KBM-7 (cell line): ENCODE measurements at regions not wholly inside any gene's neighbourhood (a gene's known extent, or its start where the extent isn't known, plus 50 kb on each side); places are given as distances from the start of the nearest gene placed in this dataset.

ENCODE experiments used
- DNase-seq: peaks from one replicate; pipeline ENCODE4 v3.0.0-alpha.2; 2015
- in situ Hi-C: fragments of 300-500 bp; cut with MboI; formaldehyde crosslinking; loops from 2 replicates; pipeline ENCODE4 v1.14.3; 2020; ENCODE audit warnings: low sequenced_read_pairs, low pct_unique_long_range_greater_than_20kb, mixed read lengths

- in situ Hi-C loops: no loop called here
- DNase-seq: no peak
These were observed 207.8 kb upstream of the MAP3K1 start for GRCh38 chr5:56607551-56607950.

GRCh38 chr5:56607074-56607473 is 208.3 kb upstream of the MAP3K1 start:
- in situ Hi-C loops: no loop called here
- no peak for DNase-seq

- no peak for DNase-seq
- in situ Hi-C loops: no loop called here
These were observed 209.2 kb upstream of the MAP3K1 start for GRCh38 chr5:56606192-56606591.

GRCh38 chr5:56605231-56605630 is 210.1 kb upstream of the MAP3K1 start:
- DNase-seq: no peak
- in situ Hi-C loops: no loop called here

- DNase-seq: no peak
- in situ Hi-C loops: no loop called here
These were observed 213.7 kb upstream of the MAP3K1 start for GRCh38 chr5:56601641-56602071.

GRCh38 chr5:56598941-56599340 is 216.4 kb upstream of the MAP3K1 start:
- in situ Hi-C loops: no loop called here

GRCh38 chr5:56596155-56596554 is 219.2 kb upstream of the MAP3K1 start:
- DNase-seq: no peak
- in situ Hi-C loops: no loop called here

More at GRCh38 chr5:56598941-56599340, 216.4 kb upstream of the MAP3K1 start:
- DNase-seq: no peak

- no peak for DNase-seq
- in situ Hi-C loops: no loop called here
These were observed 219.8 kb upstream of the MAP3K1 start for GRCh38 chr5:56595566-56595965.

- in situ Hi-C loops: no loop called here
- DNase-seq: no peak
These were observed 220.6 kb upstream of the MAP3K1 start for GRCh38 chr5:56594792-56595191.

- DNase-seq: no peak
- in situ Hi-C loops: no loop called here
These were observed 224.3 kb upstream of the MAP3K1 start for GRCh38 chr5:56591081-56591480.

- no peak for DNase-seq
- in situ Hi-C loops: no loop called here
These were observed 225.9 kb upstream of the MAP3K1 start for GRCh38 chr5:56589481-56589860.

GRCh38 chr5:56588636-56589480 is 226.5 kb upstream of the MAP3K1 start:
- DNase-seq: no peak
- in situ Hi-C loops: no loop called here

GRCh38 chr5:56588131-56588487 is 227.2 kb upstream of the MAP3K1 start:
- DNase-seq: no peak
- in situ Hi-C loops: no loop called here

GRCh38 chr5:56587381-56588130 is 227.8 kb upstream of the MAP3K1 start:
- no peak for DNase-seq
- in situ Hi-C loops: no loop called here

GRCh38 chr5:56585999-56586691 is 229.2 kb upstream of the MAP3K1 start:
- no peak for DNase-seq
- in situ Hi-C loops: no loop called here

- in situ Hi-C loops: no loop called here
- DNase-seq: no peak
These were observed 229.9 kb upstream of the MAP3K1 start for GRCh38 chr5:56585461-56585860.

- no peak for DNase-seq
These were observed 233.9 kb upstream of the MAP3K1 start for GRCh38 chr5:56581426-56581825.

GRCh38 chr5:56580864-56581263 is 234.5 kb upstream of the MAP3K1 start:
- in situ Hi-C loops: no loop called here

More at GRCh38 chr5:56581426-56581825, 233.9 kb upstream of the MAP3K1 start:
- in situ Hi-C loops: no loop called here

GRCh38 chr5:56575821-56576220 is 239.5 kb upstream of the MAP3K1 start:
- in situ Hi-C loops: no loop called here
- DNase-seq: no peak

More at GRCh38 chr5:56580864-56581263, 234.5 kb upstream of the MAP3K1 start:
- DNase-seq: no peak

GRCh38 chr5:56574778-56575177 is 240.6 kb upstream of the MAP3K1 start:
- in situ Hi-C loops: no loop called here
- DNase-seq: no peak
